GM19025 (cell line): ENCODE measurements at regions not wholly inside any gene's neighbourhood (a gene's known extent, or its start where the extent isn't known, plus 50 kb on each side); places are given as distances from the start of the nearest gene placed in this dataset.

Experiments
- ATAC-seq: cut with Tn5 transposase; IDR thresholded peaks from one replicate; pipeline ENCODE4 v1.9.1; 2021; ENCODE audit warnings: mild to moderate bottlenecking, low read depth, moderate library complexity; ENCODE audit not compliant: unreplicated experiment

DNA sequence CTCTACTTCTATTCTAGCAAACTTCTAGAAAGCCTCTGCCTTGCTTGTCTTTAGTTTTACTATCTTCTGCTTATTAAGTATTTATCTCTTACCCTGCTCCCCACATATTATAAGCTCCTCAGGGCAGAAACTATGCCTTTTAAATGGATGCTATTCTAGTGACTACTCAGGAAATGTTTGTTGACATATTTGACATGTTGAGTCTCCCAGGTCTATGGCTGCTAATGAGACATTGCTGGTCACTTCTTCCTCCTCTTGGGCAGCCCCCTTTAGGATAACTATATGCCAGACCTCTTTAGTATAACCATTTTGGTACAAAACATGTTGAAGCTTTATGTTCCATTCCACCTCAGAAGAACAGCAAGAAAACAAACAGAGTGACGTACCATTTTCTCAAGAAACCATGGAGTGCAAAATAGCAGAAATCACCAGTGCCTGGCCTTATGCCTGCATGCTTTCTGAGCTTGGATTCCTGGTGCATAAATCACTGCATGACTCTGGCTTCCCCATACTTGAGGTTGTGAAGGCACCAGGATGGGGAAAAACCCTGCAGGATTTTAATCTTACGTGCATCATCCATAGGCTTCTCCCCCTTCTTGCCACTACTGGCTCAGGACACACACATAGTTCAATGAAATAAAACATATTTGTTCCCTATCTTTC lies 202.6 kb downstream of the TMX1 start:
- ATAC-seq: no peak

DNA sequence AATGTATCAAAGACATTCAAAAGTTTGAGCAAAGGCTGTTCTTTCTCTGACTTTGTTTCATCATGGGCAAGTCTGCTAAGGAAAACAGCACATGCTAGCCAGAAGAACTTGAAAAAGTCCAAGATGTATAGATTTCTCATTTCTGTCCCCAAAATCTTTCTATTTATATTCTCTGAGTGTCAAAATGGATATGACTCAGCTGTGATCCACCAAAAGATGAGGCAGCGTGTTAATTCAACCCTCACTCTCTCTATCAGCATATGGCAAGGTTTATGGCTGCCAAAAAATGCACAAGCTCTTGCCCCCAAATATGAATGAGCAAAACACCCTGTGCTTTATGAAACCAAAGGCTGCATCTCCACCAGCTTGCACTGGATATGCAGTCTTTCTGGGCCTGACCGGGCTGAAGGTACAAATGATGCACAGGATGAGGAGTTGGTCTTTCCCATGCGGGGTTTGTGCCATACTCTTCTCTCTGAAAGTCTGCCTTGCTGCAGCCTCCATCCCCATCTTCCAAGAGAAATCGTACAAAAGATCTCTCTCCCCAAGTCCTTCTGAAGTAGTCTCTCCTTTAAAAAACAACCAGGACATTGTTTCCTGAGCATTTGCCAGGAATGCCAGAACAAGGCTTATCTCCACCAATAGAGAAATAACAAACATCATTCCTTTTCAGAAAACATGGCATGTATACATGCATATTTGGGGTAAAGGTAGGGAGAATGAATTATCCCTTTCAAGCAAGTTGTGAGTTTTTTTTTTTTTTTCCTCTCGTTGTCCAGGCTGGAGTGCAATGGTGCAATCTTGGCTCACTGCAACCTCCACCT lies 203.4 kb downstream of the TMX1 start:
- no peak for ATAC-seq

DNA sequence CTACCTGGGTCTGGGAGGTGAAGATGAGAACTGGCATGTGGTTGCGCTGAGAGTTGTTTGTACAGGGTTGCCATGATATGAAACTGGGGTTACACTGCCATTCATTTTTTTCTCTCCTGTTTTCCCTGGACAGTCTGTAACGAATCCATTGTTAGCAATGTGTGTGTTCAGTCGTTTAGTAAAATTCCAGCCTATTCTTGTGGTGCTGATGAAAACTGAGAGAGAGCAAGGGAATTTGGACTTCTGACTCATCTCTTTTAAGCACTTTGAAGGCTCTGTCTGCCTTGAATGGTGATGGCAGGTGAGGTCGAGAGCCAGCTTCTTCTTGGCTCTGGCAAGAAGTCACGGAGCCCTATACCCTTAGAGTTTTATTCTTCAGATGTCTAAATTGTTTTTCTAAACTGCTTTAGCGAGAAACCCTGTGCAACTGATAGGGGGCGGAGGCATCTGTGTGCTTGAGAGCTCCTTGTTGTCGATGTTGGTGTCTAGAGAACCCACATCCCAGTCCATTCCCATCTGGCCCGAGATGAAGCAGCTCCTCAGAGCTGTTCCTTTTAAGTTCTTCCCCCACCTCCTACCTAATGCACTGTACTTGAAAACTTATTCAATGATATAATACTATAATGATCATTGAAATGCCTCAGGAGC lies 204.4 kb downstream of the TMX1 start:
- no peak for ATAC-seq

DNA sequence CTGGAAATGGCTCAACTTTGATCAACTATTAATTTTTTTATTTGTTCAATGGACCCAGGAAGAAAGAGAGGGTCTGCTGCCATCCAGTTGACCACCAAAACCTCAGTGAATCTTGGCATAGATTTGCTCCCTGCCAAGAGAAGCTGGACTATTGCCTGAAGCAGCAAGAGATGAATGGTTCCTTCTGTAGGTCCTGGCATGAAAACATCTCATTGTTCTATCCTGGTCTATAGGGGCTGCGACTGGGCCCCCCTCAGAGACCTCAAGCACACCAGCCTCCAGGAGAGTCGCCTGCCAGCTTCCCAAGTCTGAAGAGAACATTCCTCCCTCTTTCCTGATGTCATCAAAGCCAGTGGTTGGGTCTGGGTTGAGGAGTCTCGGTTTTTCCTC lies 204.9 kb downstream of the TMX1 start:
- no peak for ATAC-seq

DNA sequence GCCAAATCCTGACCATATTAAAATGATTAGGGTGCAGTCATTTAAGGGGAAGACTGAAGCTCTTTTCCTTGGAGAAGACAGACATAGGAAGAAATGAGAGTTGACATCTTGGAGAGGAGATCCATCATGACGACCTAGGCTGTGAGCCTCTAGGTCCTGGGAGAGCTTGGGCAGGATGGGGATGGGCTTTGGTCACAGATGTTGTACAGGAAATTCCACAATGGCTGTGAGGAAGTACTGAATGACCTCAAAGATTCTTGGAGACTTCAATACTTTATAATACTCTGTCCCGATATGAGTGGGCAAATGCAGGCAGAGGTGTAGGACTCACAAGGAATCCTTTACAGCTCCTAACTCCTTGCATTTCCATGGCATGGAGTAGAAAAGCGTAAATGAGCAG lies 204.9 kb upstream of the FRMD6 start:
- no peak for ATAC-seq

DNA sequence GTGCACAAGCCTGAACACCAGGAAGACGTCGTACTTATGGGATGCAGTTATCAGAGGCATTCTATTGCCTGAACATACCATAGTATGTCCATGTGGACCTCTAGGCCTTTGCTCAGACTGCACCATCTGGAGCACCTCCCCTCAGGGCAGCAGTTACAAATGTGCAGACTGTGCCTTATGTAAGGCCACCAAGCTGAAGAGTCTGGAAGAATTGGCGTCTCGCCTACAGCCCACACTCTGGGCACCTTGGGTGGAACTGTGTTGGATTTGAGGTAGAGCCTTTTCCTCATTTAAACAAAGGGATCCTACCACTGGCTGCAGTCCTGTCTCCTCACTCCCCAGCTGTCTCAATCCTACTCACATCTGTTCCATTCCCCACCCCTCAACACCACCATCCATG lies 204.3 kb upstream of the FRMD6 start:
- ATAC-seq: no peak

DNA sequence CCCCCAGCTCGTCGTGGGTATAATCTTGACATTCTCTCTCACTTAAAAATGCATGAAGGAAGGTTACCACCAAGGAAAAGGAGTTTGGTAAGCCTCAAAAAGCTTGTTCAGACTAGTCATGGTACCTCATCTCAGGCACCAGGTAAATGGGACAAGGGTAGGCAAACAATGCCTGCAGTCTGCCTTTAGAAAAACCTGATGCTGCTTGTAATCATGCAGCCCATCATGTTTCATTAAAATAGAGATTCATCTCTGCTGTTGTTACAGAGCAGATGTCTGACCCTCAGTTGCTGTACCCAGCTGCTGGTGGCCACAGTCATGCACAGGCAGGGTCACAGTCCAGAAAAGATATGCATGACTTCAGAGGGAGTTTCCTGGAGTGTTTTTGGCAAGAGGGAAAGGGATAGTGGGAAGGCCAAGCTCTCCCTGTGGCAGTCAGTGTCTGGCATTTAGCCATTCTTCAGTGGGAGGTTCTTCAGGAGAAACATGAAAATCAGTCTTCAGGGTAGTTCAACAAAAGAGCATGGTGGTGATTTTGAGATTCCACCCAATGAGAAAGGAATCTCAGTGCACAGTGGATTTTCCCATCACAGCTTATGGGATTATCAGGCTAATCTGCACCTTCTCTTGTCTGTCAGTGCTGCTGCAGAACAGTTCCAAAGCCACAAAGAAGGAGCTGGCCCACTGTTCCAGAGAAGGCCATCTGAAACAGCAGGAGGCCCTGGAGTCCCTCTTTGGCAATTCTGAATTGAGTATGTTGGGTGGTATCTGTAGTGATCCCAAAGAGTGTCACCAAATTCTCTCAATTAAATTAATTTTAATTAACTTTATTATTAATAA lies 202.7 kb upstream of the FRMD6 start:
- ATAC-seq: no peak

DNA sequence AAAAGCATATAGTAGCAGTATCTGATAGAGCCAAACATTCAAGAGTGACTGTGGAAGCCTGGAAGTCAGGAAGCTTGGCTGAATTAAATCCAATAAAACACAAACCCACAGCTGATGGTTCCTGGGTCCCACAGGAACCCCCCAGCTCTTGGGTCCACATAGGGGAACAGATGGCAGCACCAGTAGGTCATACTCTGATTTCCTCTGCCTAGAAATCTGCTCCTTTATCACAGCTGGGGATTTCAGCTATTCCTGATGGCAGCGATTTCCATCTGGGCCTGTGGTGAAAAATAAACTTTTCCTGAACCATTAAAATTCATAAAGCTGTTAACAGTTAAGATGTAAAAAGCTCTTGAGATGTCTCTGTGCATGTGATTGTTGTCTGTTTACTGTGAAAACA lies 202.0 kb upstream of the FRMD6 start:
- no peak for ATAC-seq

DNA sequence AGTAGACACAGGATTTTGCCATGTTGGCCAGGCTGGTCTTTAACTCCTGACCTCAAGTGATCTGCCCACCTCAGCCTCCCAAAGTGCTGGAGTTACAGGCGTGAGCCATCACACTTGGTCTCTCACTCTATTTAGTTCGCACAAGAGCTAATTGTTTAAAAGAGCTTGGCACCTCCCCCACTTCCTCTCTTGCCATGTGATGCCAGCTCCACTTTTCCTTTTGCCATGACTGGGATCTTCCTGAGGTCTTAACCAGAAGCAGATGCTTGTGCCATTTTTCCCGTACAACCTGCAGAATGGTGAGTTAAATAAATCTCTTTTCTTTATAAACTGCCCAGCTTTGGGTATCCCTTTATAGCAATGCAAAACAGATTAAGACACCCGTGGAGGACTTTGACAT lies 200.1 kb upstream of the FRMD6 start:
- no peak for ATAC-seq

DNA sequence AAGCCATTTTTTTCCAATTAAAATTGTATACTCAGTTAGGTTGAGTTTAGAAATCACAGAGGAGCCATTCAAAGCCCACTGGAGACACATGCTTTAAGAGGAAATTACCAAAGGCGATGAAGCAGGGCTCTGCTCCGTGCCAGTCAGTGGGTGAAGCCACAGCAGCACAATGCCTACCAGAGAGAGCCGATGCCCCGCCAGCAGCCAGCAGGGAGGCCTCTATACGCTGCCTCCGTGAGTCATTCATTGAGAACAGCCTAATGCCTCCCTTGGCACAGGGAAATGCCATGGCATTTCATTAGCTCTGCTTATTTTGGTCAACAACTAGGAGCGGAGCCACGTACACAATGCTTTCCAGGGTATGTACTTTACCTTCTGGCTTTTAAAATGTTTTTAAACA lies 197.8 kb upstream of the FRMD6 start:
- ATAC-seq: no peak

DNA sequence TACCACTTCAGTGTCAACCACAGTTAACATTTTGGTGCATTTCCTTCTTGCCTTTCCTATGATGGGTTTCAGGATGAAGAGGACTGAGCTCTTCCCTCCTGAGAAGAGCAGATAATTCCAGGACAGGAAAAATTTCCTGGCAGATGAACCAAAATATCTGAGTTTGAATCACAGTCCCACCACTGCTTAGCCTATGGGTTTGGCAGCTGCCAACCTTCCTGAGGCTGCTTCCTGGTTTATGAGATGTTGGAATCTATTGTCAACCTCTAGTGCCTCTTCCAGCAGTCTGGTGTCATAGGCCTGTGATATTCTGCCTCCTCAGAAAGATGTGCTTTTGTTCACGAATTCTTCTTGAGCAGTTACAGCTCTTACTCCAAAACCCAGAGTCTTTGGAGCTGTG lies 197.4 kb upstream of the FRMD6 start:
- no peak for ATAC-seq

DNA sequence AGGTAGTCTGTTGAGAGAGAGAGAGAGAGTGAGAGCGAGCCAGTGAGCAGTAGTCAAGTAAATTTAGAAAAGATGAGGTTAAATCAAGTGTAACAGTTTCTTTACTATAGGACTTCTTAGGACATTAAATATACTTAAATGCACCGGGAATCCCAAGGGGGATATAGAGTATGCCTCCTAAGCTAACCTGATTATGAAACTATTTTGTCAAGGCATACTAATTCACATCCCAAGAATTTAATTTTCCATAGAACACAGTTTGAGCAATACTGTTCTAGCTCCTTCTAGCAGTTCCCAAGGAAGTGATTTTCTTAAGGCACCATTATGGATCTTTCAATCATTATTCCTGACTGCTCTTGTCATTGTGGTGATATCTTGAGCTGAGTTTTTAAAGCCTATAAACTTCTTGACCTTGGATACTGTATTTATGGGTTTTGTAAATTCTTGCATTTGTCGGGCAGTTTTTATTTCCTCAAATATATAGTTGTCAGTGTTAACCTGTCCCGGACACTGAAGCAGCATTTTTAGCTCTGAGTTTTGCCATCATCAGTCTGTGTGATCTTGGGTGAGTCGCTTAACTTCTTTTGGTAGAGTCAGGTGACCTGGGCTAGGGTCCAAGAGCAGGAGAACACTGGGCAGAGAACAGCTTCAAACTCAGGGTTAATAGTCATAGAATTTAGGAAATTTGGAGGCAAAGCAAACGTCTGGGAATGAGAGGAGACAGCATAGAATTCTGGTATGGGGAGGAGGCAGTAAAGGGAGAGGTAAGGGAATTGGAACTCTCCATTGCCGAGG lies 196.5 kb upstream of the FRMD6 start:
- ATAC-seq: no peak

DNA sequence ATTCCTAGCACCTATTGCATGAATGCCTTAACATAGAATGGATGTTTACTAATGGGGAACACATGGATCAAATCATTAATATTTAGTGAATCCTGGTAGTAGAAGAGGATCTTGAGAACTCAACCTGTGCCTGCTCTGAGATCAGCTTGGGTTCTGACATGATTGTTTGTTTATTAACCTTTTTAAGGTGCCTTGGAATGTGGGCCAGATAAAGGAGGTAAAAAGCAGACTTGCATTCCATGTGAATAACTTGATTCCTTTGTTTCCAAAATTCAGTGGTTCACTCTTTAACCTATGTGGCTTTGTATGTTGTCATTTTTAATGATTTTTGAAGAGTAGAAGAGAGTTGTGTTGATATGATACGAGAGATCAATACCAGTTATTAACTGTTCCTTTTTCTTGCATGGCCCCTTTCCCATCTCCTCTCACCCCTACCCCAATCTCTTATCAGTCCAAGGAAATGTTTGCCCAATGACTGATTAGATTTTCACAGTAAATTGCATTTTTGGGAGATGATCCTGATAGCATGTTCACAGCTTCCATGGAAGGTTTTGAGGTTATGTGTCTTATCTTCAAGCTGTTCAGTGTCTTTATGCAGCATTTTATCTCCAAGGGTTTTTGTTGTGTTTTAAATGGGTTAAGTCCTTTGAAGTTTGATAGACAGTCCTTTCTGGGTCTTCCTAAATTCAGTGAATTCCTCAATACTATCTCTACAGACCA lies 193.7 kb upstream of the FRMD6 start:
- no peak for ATAC-seq

DNA sequence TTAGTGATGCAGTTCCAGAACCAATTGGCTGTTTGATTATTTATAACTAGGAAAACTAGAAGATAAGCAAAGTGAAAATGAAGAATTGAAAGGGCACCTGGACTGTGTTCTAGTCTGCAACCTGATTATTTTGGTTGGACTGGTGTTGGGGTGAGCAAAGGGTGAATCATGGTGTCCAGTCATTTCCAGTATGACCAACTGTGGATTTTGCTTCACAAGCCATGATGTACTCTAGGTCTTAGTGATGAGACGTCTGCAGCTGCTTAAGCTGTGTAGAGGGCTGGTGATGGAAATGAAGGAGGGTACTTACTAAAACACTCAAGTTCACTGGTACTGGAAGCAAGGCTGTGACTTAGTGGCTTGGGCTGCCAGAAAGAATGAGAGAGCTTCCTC lies 193.2 kb upstream of the FRMD6 start:
- no peak for ATAC-seq

DNA sequence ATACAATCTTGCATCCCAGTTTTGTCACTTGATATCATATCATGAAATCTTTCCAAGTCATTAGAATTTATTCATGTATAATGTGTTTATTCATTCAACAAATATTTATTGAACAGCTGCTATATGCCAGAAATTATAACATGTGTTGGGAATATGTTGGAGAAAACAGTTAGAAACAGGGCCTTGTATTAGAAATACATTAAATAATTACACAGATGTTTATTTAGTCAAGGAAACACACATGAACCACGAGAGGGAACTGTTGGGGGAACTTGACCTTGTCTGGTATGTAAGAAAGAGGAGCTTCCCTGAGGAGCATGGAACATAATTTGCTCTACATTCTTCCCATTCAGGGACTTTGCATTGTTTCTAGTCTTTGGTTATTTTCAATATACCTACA lies 191.7 kb upstream of the FRMD6 start:
- ATAC-seq: no peak

DNA sequence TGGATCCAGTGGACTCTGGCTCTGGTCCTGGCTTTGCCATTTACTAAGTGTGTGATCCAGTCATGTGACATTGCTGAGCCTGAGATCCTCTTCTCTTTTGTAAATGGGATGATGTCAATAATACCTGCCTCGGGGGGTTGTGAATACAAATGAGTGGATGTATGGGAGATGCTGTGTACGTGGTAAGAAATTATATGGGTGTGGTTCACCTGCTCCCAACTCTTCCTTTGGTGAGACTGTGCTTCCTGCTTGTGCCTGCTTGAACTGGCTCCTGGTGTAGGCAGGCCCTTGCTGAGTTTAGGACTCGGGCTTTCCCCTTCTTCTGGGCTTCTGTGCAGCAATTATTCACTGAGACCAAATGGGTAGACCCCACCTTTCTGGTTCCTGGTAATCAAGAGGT lies 189.5 kb upstream of the FRMD6 start:
- no peak for ATAC-seq

DNA sequence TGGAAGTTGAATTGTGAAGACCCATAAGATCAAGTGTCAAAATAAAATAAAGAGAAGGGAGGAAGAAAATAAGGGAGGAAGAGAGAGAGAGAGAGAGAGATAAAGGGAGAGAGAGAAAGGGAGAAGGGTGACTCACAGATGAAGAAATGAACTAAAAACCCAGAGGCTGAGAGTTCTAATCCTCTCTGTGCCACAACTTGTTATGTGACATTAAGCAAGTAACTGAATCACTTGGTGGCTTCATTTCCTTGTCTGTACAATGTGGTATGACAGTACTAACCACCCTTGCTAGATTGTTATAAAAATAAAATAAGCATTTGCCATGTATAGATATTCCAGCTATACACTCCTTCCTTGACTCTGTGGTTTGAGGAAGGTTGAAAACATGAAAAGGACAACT lies 189.0 kb upstream of the FRMD6 start:
- no peak for ATAC-seq

DNA sequence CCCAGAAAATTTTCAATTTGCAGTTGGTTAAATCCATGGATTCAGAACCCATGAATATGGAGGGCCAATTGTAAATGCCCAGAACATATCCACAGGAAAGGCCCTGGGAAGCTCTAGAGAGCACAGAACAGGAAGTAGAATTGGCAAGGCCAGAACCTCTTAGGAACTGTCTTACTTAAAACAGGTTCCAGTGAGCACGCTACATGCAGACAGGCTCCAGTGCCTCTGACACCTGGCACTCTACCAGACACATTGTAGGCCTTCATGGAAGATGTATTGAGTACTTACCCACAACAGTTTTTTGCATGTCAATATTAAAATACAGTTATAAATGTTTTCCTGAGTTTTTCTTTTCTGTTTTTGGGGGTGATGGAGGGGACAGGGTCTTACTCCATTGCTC lies 188.2 kb upstream of the FRMD6 start:
- ATAC-seq: no peak

DNA sequence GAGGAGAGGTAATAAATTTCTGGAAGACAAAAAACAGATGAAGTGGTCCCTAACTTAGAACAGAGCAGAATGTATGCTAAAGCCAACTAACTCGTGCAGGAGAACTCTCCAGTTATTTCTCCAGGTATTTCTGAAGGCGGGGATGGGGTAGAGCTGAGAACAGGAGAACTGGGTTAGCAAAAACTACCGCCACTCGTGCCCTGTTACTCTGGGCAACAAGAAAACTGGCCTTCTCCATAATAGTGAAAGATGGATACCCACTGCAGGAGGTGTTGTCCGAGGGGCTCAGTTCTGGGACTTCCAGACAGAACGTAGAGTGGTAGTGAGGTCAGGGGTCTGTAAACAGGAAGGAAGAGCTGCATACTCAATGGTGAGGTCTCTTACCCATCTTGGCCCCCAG lies 187.3 kb upstream of the FRMD6 start:
- no peak for ATAC-seq

DNA sequence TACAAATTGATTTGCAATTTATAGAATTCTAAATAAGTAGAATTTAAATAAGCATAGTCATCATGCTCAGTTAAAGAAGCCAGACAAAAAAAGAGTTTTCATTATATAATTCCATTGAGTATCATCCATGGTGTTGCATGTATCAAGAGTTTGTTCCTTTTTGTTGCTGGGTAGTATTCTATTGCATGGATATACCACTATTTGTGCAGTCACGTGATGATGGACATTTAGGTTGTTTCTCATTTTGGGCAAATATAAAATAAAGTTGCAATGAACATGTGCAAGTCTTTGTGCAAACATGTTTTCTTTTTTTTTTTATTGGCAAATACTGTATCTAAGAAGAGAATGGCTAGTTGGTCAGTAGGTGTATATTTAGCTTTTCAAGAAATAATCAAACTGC lies 186.2 kb upstream of the FRMD6 start:
- no peak for ATAC-seq
